ENCODE measurements at regions not wholly inside any gene's neighbourhood (a gene's known extent, or its start where the extent isn't known, plus 50 kb on each side); places are given as distances from the start of the nearest gene placed in this dataset.

DNA sequence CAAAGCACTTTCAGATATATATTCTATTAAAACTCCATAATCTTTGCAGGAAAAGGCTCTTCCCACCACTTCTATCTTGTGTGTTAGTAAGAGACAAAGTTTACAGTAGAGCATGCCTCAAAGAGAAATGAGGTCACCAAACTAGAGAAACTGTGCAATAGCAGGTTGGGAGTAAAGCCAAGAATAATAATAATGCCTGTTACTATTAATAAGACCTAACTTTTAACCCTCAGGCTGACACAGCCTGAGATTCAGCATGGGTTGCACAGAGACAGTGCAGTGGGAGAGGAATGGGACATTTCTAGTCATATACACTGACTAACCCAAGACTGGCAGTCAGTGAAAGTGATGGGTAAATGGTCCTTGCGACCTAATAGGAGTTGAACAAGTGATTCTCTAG, 320.2 kb upstream of the NFIA start:
- no peak for TF ChIP-seq CTCF (conservative IDR thresholded peaks at IDR 0.05)
- TF ChIP-seq EZH2 (IDR thresholded peaks at IDR 0.05; ENCODE audit: low read depth): no peak
